Stomach smooth muscle (tissue), 2 donors: ENCODE measurements at regions not wholly inside any gene's neighbourhood (a gene's known extent, or its start where the extent isn't known, plus 50 kb on each side); places are given as distances from the start of the nearest gene placed in this dataset.

Experiments
- H3K27ac ChIP-seq: one replicate; pipeline ENCODE4 v1.7.0; 2013; ENCODE audit warnings: mild to moderate bottlenecking, low read length, inconsistent platforms
- H3K27me3 ChIP-seq, 2 donors: one replicate each; pipeline ENCODE4 v1.7.0; 2013; ENCODE audit warnings: low read length in 2 of 2; ENCODE audit not compliant: insufficient read depth in 2 of 2, control insufficient read depth in 1 of 2
- H3K36me3 ChIP-seq, 2 donors: one replicate each; pipeline ENCODE4 v1.7.0; 2013; ENCODE audit warnings: low read length in 2 of 2; ENCODE audit not compliant: control insufficient read depth in 2 of 2, insufficient read depth in 2 of 2
- H3K4me1 ChIP-seq: one replicate; pipeline ENCODE4 v1.7.0; 2013; ENCODE audit warnings: low read length; ENCODE audit not compliant: control insufficient read depth, insufficient read depth
- H3K4me3 ChIP-seq, 2 donors: one replicate each; pipeline ENCODE4 v1.7.0; 2013; ENCODE audit warnings: low read length in 2 of 2
- H3K9ac ChIP-seq, 2 donors: one replicate each; pipeline ENCODE4 v1.7.0; 2013; ENCODE audit warnings: low read length in 2 of 2, mild to moderate bottlenecking in 1 of 2
- H3K9me3 ChIP-seq, 2 donors: one replicate each; pipeline ENCODE4 v1.7.0; 2013; ENCODE audit warnings: low read length in 2 of 2; ENCODE audit not compliant: control insufficient read depth in 2 of 2
- donor health status: healthy.
- donor health status: Pancreatic carcinoma.

DNA sequence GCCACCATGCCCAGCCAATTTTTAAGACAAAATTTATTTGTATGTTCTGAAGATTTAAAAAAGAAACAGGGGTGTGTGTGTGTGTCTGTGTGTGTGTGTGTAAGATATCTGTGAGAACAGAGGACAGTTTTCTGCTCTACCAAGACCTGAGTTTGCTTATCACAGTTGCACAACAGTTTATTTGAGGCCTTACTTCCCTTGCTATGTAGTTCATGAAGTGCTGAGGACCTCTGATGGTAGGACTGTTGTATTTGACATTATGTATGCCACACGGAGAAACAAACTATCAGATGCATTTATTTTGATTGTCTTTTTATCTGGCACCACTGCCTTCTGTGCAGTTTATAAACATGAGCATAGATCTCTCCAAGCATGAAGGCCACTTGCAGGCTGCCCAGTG lies 355.2 kb downstream of the PBX1 start:
- Histone ChIP-seq H3K4me1 (peaks cover 16% of the 10 kb centered on the region), H3K27me3 (no peaks in the 10 kb centered on the region), H3K27ac (no peak overlapping the region), H3K36me3 (no peaks in the 10 kb centered on the region), H3K4me3 (no peak overlapping the region), H3K9me3 (no peaks in the 10 kb centered on the region), H3K9ac (no peak overlapping the region)

DNA sequence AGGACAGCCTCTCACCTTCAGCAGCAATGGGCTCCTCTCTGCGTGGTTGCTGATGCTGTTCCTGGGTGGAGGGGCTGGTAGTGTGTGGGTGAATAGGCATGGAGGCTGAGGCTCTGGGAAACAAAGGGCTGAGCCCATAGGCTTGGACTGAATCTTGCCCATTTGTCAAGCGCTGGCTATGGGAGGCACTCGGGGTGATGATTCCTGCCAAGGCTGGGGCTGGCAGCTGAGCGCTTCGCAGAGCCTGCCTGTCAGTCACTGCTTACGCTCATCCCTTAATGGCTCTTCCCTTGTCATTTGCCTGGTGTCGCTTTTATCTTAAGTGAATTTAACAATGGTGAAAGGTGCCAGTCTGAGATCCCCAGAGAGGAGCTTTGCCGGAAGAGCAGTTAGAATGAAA lies 353.3 kb downstream of the PBX1 start:
- no peaks in the 10 kb centered on the region for H3K27me3 ChIP-seq
- H3K9me3 ChIP-seq = no peaks in the 10 kb centered on the region
- no peak overlapping the region for H3K27ac ChIP-seq
- H3K4me1 ChIP-seq = peaks cover 1% of the 10 kb centered on the region
- no peak overlapping the region for H3K9ac ChIP-seq
- no peak overlapping the region for H3K4me3 ChIP-seq
- no peaks in the 10 kb centered on the region for H3K36me3 ChIP-seq

DNA sequence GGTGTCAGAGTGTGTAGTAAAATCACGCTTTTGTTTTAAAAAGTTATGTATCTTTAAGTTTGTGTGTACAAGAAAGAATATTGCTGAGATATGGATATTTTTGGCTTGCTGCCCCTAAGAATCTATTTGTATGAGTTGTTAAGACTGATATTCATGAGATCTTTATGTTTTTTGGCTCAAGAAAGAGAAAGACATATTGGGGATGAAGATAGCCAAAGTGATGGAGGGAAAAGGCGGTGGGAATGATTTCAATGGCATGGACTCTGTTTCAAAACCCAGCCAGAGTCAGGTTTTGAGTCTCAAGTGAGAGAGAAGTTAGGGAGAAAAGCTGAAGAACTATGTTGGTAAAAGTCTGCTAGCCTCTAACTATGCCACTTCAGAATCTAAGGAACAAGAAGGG lies 351.7 kb downstream of the PBX1 start:
- no peak overlapping the region for H3K4me3 ChIP-seq
- no peaks in the 10 kb centered on the region for H3K27me3 ChIP-seq
- H3K9ac ChIP-seq = no peak overlapping the region
- H3K36me3 ChIP-seq = no peaks in the 10 kb centered on the region
- H3K27ac ChIP-seq = no peak overlapping the region
- no peaks in the 10 kb centered on the region for H3K4me1 ChIP-seq
- H3K9me3 ChIP-seq = no peaks in the 10 kb centered on the region

DNA sequence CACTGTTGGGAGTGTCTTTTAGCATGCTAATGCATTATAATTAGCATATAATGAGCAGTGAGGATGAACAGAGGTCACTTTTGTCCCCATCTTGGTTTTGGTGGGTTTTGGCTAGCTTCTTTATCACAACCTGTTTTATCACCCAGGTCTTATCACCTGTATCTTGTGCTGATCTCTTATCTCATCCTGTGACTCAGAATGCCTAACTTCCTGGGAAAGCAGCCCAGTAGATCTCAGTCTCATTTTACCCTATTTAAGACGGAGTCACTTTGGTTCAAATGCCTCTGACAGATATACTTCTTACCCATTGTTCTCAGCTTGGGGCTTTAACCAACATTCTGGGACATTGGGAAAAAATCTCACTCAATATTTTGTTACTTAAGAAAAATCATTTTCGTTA lies 348.7 kb downstream of the PBX1 start:
- Histone ChIP-seq H3K9ac (no peak overlapping the region), H3K4me3 (no peak overlapping the region), H3K27me3 (no peaks in the 10 kb centered on the region), H3K4me1 (no peaks in the 10 kb centered on the region), H3K9me3 (no peaks in the 10 kb centered on the region), H3K27ac (no peak overlapping the region), H3K36me3 (no peaks in the 10 kb centered on the region)

DNA sequence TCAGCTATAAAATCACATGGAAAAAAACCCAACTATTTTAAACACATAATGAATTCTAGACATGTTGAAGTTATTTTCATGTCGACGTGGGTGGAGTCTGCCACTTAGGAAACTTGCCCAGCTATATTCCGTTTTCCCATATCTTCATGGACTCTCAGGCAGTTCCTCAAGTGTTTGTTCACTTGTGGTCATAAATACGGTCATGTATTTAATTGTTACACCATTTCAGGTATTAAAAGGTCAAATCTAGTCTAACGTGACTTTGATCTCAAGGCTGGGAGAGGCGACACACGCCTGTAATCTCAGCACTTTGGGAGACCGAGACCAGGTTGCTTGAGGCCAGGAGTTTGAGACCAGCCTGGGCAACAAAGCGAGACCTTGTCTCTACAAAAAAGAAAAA lies 346.9 kb downstream of the PBX1 start:
- H3K9ac ChIP-seq = no peak overlapping the region
- H3K4me3 ChIP-seq = no peak overlapping the region
- no peaks in the 10 kb centered on the region for H3K36me3 ChIP-seq
- H3K9me3 ChIP-seq = no peaks in the 10 kb centered on the region
- H3K4me1 ChIP-seq = no peaks in the 10 kb centered on the region
- H3K27ac ChIP-seq = no peak overlapping the region
- H3K27me3 ChIP-seq = no peaks in the 10 kb centered on the region

DNA sequence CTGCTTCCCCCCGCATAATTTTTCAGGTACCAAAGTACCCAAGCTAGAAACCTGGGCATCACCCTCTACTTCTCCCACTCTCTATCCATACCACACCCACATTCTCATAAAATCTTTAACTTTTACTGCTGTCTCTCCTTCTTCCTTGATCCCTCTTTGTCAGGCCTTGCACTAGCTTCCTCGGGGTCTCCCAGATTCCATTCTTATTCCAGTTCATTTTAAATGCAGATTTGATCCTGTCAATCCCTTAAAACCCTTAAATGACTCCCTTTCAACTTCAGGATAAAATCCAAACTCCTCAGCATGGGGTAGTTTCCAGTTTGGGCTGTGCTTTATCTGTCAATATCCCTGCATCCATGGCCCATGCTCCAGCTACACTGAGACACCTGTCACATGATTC lies 343.5 kb downstream of the PBX1 start:
- Histone ChIP-seq H3K36me3 (no peaks in the 10 kb centered on the region), H3K9ac (no peak overlapping the region), H3K9me3 (no peaks in the 10 kb centered on the region), H3K27ac (no peak overlapping the region), H3K4me1 (no peaks in the 10 kb centered on the region), H3K4me3 (no peak overlapping the region), H3K27me3 (no peaks in the 10 kb centered on the region)
